MCF 10A (cell line): ENCODE measurements at regions not wholly inside any gene's neighbourhood (a gene's known extent, or its start where the extent isn't known, plus 50 kb on each side); places are given as distances from the start of the nearest gene placed in this dataset.

Experiments
- BruUV-seq: library from RNA; stranded (reverse); fragments of 400-500 nt; replicated peaks from 2 replicates; lab custom pipeline; 2021; lab: Mats Ljungman, UMichigan
- CTCF ChIA-PET: fragments of 300-600 bp; sonication (Branson Sonifier 250); formaldehyde crosslinking; extraction: SDS; loops from one replicate; lab custom pipeline; 2021; ENCODE audit warnings: antibody characterized with exemption, inconsistent platforms; lab: Yijun Ruan, JAX
- POLR2A ChIA-PET: fragments of 300-600, 350-650 bp; sonication (Branson Sonifier 250); formaldehyde crosslinking; extraction: SDS; loops from one replicate; lab custom pipeline; 2020; ENCODE audit warnings: antibody characterized with exemption, inconsistent platforms; lab: Yijun Ruan, JAX
- DNase-seq: peaks from one replicate; pipeline ENCODE4 v3.0.0-alpha.2; 2018; ENCODE audit not compliant: unreplicated experiment
- H3K27ac Mint-ChIP-seq: one replicate; pipeline ENCODE4 v1.8.0; 2022; ENCODE audit warnings: mild to moderate bottlenecking, low read depth, mixed read lengths; ENCODE audit not compliant: unreplicated experiment
- H3K27me3 Mint-ChIP-seq: one replicate; pipeline ENCODE4 v1.8.0; 2022; ENCODE audit warnings: mixed read lengths; ENCODE audit not compliant: insufficient read depth, unreplicated experiment
- H3K36me3 Mint-ChIP-seq: one replicate; pipeline ENCODE4 v1.8.0; 2022; ENCODE audit warnings: mild to moderate bottlenecking, moderate library complexity, mixed read lengths; ENCODE audit not compliant: insufficient read depth, unreplicated experiment
- H3K4me1 Mint-ChIP-seq: one replicate; pipeline ENCODE4 v1.8.0; 2022; ENCODE audit warnings: mixed read lengths; ENCODE audit not compliant: insufficient read depth, unreplicated experiment
- H3K4me3 Mint-ChIP-seq: one replicate; pipeline ENCODE4 v1.8.0; 2022; ENCODE audit warnings: mild to moderate bottlenecking, moderate library complexity, mixed read lengths; ENCODE audit not compliant: unreplicated experiment
- H3K9me3 Mint-ChIP-seq: one replicate; pipeline ENCODE4 v1.8.0; 2022; ENCODE audit warnings: mixed read lengths; ENCODE audit not compliant: unreplicated experiment
- intact Hi-C: fragments of 100-400 bp; cut with micrococcal nuclease; formaldehyde crosslinking; loops from 2 replicates; pipeline ENCODE4 v1.14.1; 2022
- TF ChIP-seq, protein P1 (sequence below): fragments of 200-600 bp; IDR thresholded peaks from one replicate; pipeline ENCODE4 v1.8.0; 2022; ENCODE audit warnings: antibody characterized with exemption, mild to moderate bottlenecking; ENCODE audit not compliant: unreplicated experiment

DNA sequence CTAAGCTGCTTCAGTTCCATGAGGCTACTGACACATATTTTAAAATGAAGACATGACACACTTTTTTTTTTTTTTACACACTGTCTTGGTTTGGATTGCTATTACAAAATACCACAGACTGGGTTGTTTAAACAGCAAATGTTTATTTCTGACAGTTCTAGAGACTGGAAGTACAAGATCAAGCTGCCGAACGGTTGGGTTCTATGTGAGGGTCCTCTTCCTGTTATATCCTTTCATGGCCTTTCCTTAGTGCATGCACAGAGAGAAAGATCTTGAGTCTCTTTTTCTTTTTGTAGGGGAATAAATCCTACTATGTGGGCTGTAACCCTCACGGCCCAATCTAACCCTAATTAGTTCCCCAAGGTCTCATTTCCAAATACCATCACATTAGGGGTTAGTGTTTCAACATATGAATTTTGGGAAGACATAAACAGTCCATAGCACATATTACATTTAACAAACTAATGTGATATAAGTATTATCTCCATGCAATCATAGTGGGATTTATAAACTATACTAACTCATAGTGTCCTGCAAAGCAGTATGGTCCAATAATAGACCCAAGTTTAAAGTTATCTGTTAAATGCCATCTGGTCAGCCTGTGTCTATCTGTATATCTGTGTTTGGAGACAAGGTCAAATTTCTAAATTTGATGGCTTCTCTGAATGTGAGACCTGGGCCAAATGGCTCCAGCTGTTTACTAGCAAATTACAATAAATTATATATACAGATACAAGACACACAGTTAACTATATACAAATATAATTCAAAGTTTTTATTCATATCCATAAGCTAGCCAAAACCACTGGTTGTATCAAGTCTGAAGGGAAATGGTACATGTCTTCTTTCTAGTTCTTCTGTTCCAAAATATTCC is 90.3 kb upstream of the NREP start:
- no peak for DNase-seq
- BruUV-seq = no TSS peak
- no peaks in the 10 kb centered on the region for H3K9me3 Mint-ChIP-seq
- intact Hi-C loops = no loop called here
- ChIA-PET POLR2A (no interaction called here), CTCF (interaction anchor here (0.6 to 0.8 kb wide), 3 partner anchors 17 to 233 kb away, joined by 3 to 5 read pairs (median 3); no protein-coding TSS in a partner anchor)
- no peaks in the 10 kb centered on the region for H3K4me1 Mint-ChIP-seq
- no peaks in the 10 kb centered on the region for H3K27me3 Mint-ChIP-seq
- TF ChIP-seq, protein P1, sequence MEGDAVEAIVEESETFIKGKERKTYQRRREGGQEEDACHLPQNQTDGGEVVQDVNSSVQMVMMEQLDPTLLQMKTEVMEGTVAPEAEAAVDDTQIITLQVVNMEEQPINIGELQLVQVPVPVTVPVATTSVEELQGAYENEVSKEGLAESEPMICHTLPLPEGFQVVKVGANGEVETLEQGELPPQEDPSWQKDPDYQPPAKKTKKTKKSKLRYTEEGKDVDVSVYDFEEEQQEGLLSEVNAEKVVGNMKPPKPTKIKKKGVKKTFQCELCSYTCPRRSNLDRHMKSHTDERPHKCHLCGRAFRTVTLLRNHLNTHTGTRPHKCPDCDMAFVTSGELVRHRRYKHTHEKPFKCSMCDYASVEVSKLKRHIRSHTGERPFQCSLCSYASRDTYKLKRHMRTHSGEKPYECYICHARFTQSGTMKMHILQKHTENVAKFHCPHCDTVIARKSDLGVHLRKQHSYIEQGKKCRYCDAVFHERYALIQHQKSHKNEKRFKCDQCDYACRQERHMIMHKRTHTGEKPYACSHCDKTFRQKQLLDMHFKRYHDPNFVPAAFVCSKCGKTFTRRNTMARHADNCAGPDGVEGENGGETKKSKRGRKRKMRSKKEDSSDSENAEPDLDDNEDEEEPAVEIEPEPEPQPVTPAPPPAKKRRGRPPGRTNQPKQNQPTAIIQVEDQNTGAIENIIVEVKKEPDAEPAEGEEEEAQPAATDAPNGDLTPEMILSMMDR = no peak
- no peak overlapping the region for H3K27ac Mint-ChIP-seq
- no peaks in the 10 kb centered on the region for H3K36me3 Mint-ChIP-seq
- no peak overlapping the region for H3K4me3 Mint-ChIP-seq

DNA sequence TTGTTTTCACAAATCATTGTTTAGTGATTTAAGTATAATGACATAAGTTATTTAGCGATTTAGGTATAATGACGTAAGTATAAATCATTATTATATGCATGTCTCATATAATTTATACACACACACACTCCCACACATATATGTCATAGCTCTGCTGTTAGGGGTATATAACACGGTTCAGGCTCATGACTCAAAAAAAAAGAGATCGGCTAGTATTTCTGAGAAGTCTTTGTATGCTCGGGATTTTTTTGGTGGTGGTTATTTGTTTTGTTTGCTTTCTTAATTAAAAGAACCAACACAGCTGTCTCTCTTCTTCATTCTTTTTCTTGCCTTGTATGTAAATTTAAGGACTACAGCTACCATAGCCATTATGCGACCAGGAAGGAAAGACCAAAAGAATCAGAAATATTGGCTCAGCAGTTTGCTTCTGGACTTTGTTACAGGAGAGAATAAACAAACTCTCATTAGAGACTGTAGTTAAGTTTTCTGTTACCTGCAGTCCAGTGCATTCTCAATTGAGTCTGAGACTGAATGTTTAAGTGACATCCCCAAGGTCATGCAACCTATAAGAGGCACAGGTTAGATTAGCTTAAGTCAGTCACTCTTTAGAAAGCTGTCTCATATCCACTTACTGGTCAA is 83.2 kb upstream of the NREP start:
- no peaks in the 10 kb centered on the region for H3K27me3 Mint-ChIP-seq
- ChIA-PET CTCF (no interaction called here), POLR2A (interaction anchor here (1.2 kb wide), 1 partner anchor 10 kb away, joined by 4 read pairs; no protein-coding TSS in a partner anchor)
- H3K4me1 Mint-ChIP-seq = peaks cover 6% of the 10 kb centered on the region
- no peak overlapping the region for H3K4me3 Mint-ChIP-seq
- no peaks in the 10 kb centered on the region for H3K36me3 Mint-ChIP-seq
- no peak overlapping the region for H3K27ac Mint-ChIP-seq
- TF ChIP-seq, protein P1 = no peak
- no peak for DNase-seq
- intact Hi-C loops = no loop called here
- BruUV-seq = no TSS peak
- H3K9me3 Mint-ChIP-seq = no peaks in the 10 kb centered on the region

DNA sequence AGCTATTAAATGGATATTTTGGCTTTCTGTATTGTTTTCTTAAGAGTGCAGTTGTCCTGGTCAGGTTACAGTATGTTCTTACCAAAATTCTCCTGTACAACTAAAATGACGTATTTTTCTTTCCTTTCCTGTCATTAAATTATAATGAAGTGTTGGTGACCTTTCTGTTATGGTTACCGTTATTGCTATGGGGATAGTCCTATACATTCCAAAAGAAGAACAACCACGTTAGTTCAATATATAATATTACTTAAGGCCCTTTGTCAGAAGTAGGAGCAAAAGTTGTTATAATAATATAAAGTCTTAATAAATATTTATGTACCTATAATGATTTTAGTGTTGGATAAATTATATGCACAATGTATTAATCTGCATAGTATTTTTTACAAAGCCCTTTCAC is 82.4 kb upstream of the NREP start:
- intact Hi-C loops = no loop called here
- Mint-ChIP-seq H3K4me1 (peaks cover 10% of the 10 kb centered on the region), H3K9me3 (no peaks in the 10 kb centered on the region), H3K36me3 (no peaks in the 10 kb centered on the region), H3K27ac (no peak overlapping the region), H3K4me3 (no peak overlapping the region), H3K27me3 (no peaks in the 10 kb centered on the region)
- TF ChIP-seq, protein P1 = no peak
- DNase-seq = no peak
- ChIA-PET CTCF (no interaction called here), POLR2A (no interaction called here)
- no TSS peak for BruUV-seq

DNA sequence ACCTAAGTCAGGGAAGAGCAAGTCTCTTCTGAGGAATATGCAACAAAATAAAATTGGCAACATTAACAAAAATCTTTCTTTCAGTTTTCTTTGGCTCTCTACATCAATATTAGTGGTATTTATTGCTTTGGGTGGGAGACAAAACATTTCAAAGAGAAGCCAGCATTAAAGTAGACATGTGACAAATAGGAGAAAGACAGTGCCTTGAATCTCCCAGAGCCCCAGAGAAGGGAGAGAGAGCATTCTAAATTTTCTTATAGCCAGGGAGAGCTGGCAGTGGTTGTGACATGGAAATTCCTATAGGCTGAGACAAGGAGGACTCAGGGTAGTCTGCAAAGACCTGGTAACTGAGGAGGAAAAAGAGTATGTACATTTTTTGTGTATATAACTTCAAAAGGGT is 79.4 kb upstream of the NREP start:
- no TSS peak for BruUV-seq
- H3K27ac Mint-ChIP-seq = no peak overlapping the region
- H3K4me1 Mint-ChIP-seq = peaks cover 10% of the 10 kb centered on the region
- ChIA-PET POLR2A (no interaction called here), CTCF (interaction anchor here (1.2 kb wide), 1 partner anchor 10 kb away, joined by 3 read pairs; no protein-coding TSS in a partner anchor)
- no peaks in the 10 kb centered on the region for H3K36me3 Mint-ChIP-seq
- intact Hi-C loops = no loop called here
- no peaks in the 10 kb centered on the region for H3K27me3 Mint-ChIP-seq
- TF ChIP-seq, protein P1 = no peak
- no peak for DNase-seq
- H3K9me3 Mint-ChIP-seq = no peaks in the 10 kb centered on the region
- H3K4me3 Mint-ChIP-seq = no peak overlapping the region
